H9 (cell line): ENCODE measurements at regions not wholly inside any gene's neighbourhood (a gene's known extent, or its start where the extent isn't known, plus 50 kb on each side); places are given as distances from the start of the nearest gene placed in this dataset.

Experiments
- DNase-seq: peaks from one replicate; pipeline ENCODE4 v3.0.0-alpha.2; 2017
- H2AFZ ChIP-seq: one replicate; pipeline ENCODE4 v1.6.1; 2013; ENCODE audit warnings: mild to moderate bottlenecking, low read length, control low read depth, moderate library complexity
- H2AK5ac ChIP-seq: 2 replicates; pipeline ENCODE4 v1.6.1; 2013; ENCODE audit warnings: low read length, control low read depth, mixed read lengths; ENCODE audit not compliant: insufficient read length
- H2BK120ac ChIP-seq: one replicate; pipeline ENCODE4 v1.6.1; 2013; ENCODE audit warnings: low read depth, mild to moderate bottlenecking, low read length, control low read depth, inconsistent platforms; ENCODE audit not compliant: poor library complexity, severe bottlenecking
- H2BK12ac ChIP-seq: 2 replicates; pipeline ENCODE4 v1.6.1; 2013; ENCODE audit warnings: low read length, control low read depth, mixed read lengths, low read depth; ENCODE audit not compliant: insufficient read length
- H2BK15ac ChIP-seq: 2 replicates; pipeline ENCODE4 v1.6.1; 2013; ENCODE audit warnings: low read depth, low read length, control low read depth
- H2BK20ac ChIP-seq: one replicate; pipeline ENCODE4 v1.6.1; 2013; ENCODE audit warnings: low read depth, mild to moderate bottlenecking, low read length, control low read depth, inconsistent platforms; ENCODE audit not compliant: poor library complexity, severe bottlenecking
- H2BK5ac ChIP-seq: 2 replicates; pipeline ENCODE4 v1.6.1; 2013; ENCODE audit warnings: low read length, control low read depth, mixed read lengths; ENCODE audit not compliant: insufficient read length
- H3K14ac ChIP-seq: 2 replicates; pipeline ENCODE4 v1.6.1; 2013; ENCODE audit warnings: low read length, control low read depth; ENCODE audit not compliant: insufficient read depth
- H3K18ac ChIP-seq: 2 replicates; pipeline ENCODE4 v1.6.1; 2013; ENCODE audit warnings: low read depth, mild to moderate bottlenecking, mixed read lengths, low read length, control low read depth; ENCODE audit not compliant: insufficient read length
- H3K23ac ChIP-seq: 2 replicates; pipeline ENCODE4 v1.6.1; 2013; ENCODE audit warnings: low read length, control low read depth, mixed read lengths, low read depth; ENCODE audit not compliant: insufficient read length
- H3K23me2 ChIP-seq: 2 replicates; pipeline ENCODE4 v1.6.1; 2013; ENCODE audit warnings: low read depth, mild to moderate bottlenecking, mixed read lengths, low read length, control low read depth; ENCODE audit not compliant: insufficient read length, poor library complexity, severe bottlenecking
- H3K27ac ChIP-seq: 2 replicates; pipeline ENCODE4 v1.5.1; 2013; ENCODE audit warnings: low read length, control low read depth, mixed read lengths, low read depth; ENCODE audit not compliant: insufficient read length
- H3K27me3 ChIP-seq: 2 replicates; pipeline ENCODE4 v1.6.1; 2013; ENCODE audit warnings: low read length, control low read depth, inconsistent platforms; ENCODE audit not compliant: insufficient read depth
- H3K4ac ChIP-seq: 2 replicates; pipeline ENCODE4 v1.6.1; 2013; ENCODE audit warnings: low read depth, mild to moderate bottlenecking, control low read depth, inconsistent platforms, low read length, moderate library complexity
- H3K4me1 ChIP-seq: 2 replicates; pipeline ENCODE4 v1.6.1; 2013; ENCODE audit warnings: low read length, control low read depth, inconsistent platforms; ENCODE audit not compliant: insufficient read depth
- H3K4me2 ChIP-seq: 2 replicates; pipeline ENCODE4 v1.6.1; 2013; ENCODE audit warnings: low read length, control low read depth, mixed read lengths; ENCODE audit not compliant: insufficient read length, insufficient read depth
- H3K56ac ChIP-seq: 2 replicates; pipeline ENCODE4 v1.6.1; 2013; ENCODE audit warnings: low read depth, mild to moderate bottlenecking, mixed read lengths, low read length, control low read depth; ENCODE audit not compliant: insufficient read length
- H3K79me1 ChIP-seq: 2 replicates; pipeline ENCODE4 v1.6.1; 2013; ENCODE audit warnings: low read depth, mild to moderate bottlenecking, moderate library complexity, low read length, control low read depth, inconsistent platforms; ENCODE audit not compliant: insufficient read depth, poor library complexity, severe bottlenecking
- H3K79me2 ChIP-seq: 2 replicates; pipeline ENCODE4 v1.6.1; 2013; ENCODE audit warnings: low read length, control low read depth, inconsistent platforms; ENCODE audit not compliant: insufficient read depth
- H3K9ac ChIP-seq: 2 replicates; pipeline ENCODE4 v1.6.1; 2013; ENCODE audit warnings: low read length, control low read depth, mixed read lengths; ENCODE audit not compliant: insufficient read length; ENCODE audit errors: extremely low read depth
- H3K9me3 ChIP-seq: one replicate; pipeline ENCODE4 v1.6.1; 2013; ENCODE audit warnings: low read depth, low read length, inconsistent platforms; ENCODE audit not compliant: control insufficient read depth
- H3T11ph ChIP-seq: one replicate; pipeline ENCODE4 v1.6.1; 2013; ENCODE audit warnings: mild to moderate bottlenecking, low read length, control low read depth, inconsistent platforms
- H4K20me1 ChIP-seq: one replicate; pipeline ENCODE4 v1.6.1; 2013; ENCODE audit not compliant: control insufficient read depth, insufficient read length, insufficient read depth
- H4K5ac ChIP-seq: 2 replicates; pipeline ENCODE4 v1.6.1; 2013; ENCODE audit warnings: low read depth, mild to moderate bottlenecking, mixed read lengths, low read length, control low read depth; ENCODE audit not compliant: insufficient read length
- H4K8ac ChIP-seq: replicated peaks from 2 replicates; pipeline ENCODE4 v1.6.1; 2013; ENCODE audit warnings: low read length, control low read depth, mixed read lengths, low read depth; ENCODE audit not compliant: insufficient read length
- H4K91ac ChIP-seq: 2 replicates; pipeline ENCODE4 v1.6.1; 2013; ENCODE audit warnings: low read depth, mild to moderate bottlenecking, moderate library complexity, mixed read lengths, low read length, control low read depth; ENCODE audit not compliant: insufficient read length
- H3K27ac Mint-ChIP-seq, 3 experiments: 2 replicates in 2 of 3; 3 replicates in 1 of 3; pipeline ENCODE4 v1.8.0; 2020 to 2021; ENCODE audit warnings: mixed read lengths in 3 of 3, mild to moderate bottlenecking in 1 of 3, moderate library complexity in 1 of 3
- H3K27me3 Mint-ChIP-seq: 2 replicates; pipeline ENCODE4 v1.8.0; 2021; ENCODE audit warnings: low read depth, mild to moderate bottlenecking, moderate library complexity, mixed read lengths
- H3K36me3 Mint-ChIP-seq, 3 experiments: 2 replicates in 2 of 3; 3 replicates in 1 of 3; pipeline ENCODE4 v1.8.0; 2020 to 2021; ENCODE audit warnings: low read depth in 3 of 3, mixed read lengths in 3 of 3; ENCODE audit not compliant: insufficient read depth in 1 of 3
- H3K4me1 Mint-ChIP-seq, 2 experiments: 2 replicates each; pipeline ENCODE4 v1.8.0; 2020; ENCODE audit warnings: mixed read lengths in 2 of 2
- H3K4me3 Mint-ChIP-seq, 2 experiments: 2 replicates in 1 of 2; 3 replicates in 1 of 2; pipeline ENCODE4 v1.8.0; 2020 to 2021; ENCODE audit warnings: mild to moderate bottlenecking in 2 of 2, mixed read lengths in 2 of 2, moderate library complexity in 1 of 2
- H3K9me3 Mint-ChIP-seq, 2 experiments: 2 replicates in 1 of 2; 3 replicates in 1 of 2; pipeline ENCODE4 v1.8.0; 2020; ENCODE audit warnings: mild to moderate bottlenecking in 2 of 2, mixed read lengths in 2 of 2, moderate library complexity in 1 of 2
- WGBS: extraction: QIAGEN DNeasy Blood & Tissue Kit; methylation state at CpG from one replicate; pipeline ENCODE4 v1.1.7; 2013; ENCODE audit warnings: missing lambda C conversion rate, low lambda C conversion rate, mixed read lengths; ENCODE audit not compliant: insufficient read length; ENCODE audit errors: extremely low coverage; 5-methylcytosine and 5-hydroxymethylcytosine counted together
- TF ChIP-seq, protein P1 (sequence below): fragments of 200-600 bp; sonication (generic); conservative IDR thresholded peaks from 3 replicates; pipeline ENCODE4 v1.8.0; 2021; ENCODE audit warnings: antibody characterized with exemption, mild to moderate bottlenecking

GRCh38 chr18:47728921-47729320, 201.5 kb downstream of the SMAD2 start:
- Histone ChIP-seq H3K9ac (no peak overlapping the region), H3K4me2 (no peak overlapping the region), H4K20me1 (no peaks in the 10 kb centered on the region), H3K27ac (no peak overlapping the region), H3K14ac (no peak overlapping the region), H3K79me2 (no peaks in the 10 kb centered on the region), H4K5ac (no peak overlapping the region), H3K18ac (no peak overlapping the region), H3K4ac (no peak overlapping the region), H3K56ac (no peak overlapping the region), H4K8ac (no peak overlapping the region), H3T11ph (no peak overlapping the region), H2AK5ac (no peak overlapping the region), H2AFZ (no peak overlapping the region), H3K23me2 (no peaks in the 10 kb centered on the region), H3K4me1 (no peaks in the 10 kb centered on the region), H3K79me1 (no peaks in the 10 kb centered on the region), H2BK12ac (no peak overlapping the region), H2BK15ac (no peak overlapping the region), H2BK120ac (no peak overlapping the region), H2BK20ac (no peak overlapping the region), H2BK5ac (no peak overlapping the region), H3K9me3 (no peaks in the 10 kb centered on the region), H3K23ac (no peak overlapping the region), H4K91ac (no peak overlapping the region), H3K27me3 (no peaks in the 10 kb centered on the region)
- DNase-seq = no peak
- TF ChIP-seq, protein P1, sequence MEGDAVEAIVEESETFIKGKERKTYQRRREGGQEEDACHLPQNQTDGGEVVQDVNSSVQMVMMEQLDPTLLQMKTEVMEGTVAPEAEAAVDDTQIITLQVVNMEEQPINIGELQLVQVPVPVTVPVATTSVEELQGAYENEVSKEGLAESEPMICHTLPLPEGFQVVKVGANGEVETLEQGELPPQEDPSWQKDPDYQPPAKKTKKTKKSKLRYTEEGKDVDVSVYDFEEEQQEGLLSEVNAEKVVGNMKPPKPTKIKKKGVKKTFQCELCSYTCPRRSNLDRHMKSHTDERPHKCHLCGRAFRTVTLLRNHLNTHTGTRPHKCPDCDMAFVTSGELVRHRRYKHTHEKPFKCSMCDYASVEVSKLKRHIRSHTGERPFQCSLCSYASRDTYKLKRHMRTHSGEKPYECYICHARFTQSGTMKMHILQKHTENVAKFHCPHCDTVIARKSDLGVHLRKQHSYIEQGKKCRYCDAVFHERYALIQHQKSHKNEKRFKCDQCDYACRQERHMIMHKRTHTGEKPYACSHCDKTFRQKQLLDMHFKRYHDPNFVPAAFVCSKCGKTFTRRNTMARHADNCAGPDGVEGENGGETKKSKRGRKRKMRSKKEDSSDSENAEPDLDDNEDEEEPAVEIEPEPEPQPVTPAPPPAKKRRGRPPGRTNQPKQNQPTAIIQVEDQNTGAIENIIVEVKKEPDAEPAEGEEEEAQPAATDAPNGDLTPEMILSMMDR = no peak
- Mint-ChIP-seq H3K36me3 (no peaks in the 10 kb centered on the region), H3K4me3 (no peak overlapping the region), H3K27ac (no peak overlapping the region), H3K4me1 (0 out of 4 replicates have a peak, but pooled peaks cover 2 to 6% of the 10 kb centered on the region in 2 experiments), H3K27me3 (no peaks in the 10 kb centered on the region; the same call in none of the 2 replicates), H3K9me3 (no peaks in the 10 kb centered on the region; a peak in 2 of 5 replicates)
- WGBS = no CpG with 5 or more reads among the region's 2 CpGs
